IMR-90 (cell line): ENCODE measurements at regions not wholly inside any gene's neighbourhood (a gene's known extent, or its start where the extent isn't known, plus 50 kb on each side); places are given as distances from the start of the nearest gene placed in this dataset.

Source experiments
- ATAC-seq: fragments of 200-7000 bp; cut with Tn5 transposase; 2 replicates; pipeline ENCODE4 v1.9.1; 2020; ENCODE audit warnings: low read depth, mild to moderate bottlenecking, moderate library complexity
- BruUV-seq: library from RNA; stranded (reverse); fragments of 400-500 nt; replicated peaks from 2 replicates; lab custom pipeline; 2021; lab: Mats Ljungman, UMichigan
- CTCF ChIA-PET: fragments of 300-600 bp; formaldehyde crosslinking; extraction: SDS; loops from one replicate; lab custom pipeline; 2021; ENCODE audit warnings: antibody characterized with exemption; lab: Yijun Ruan, JAX
- POLR2A ChIA-PET: fragments of 300-600 bp; sonication (Branson Sonifier 250); formaldehyde crosslinking; loops from one replicate; lab custom pipeline; 2022; ENCODE audit warnings: antibody characterized with exemption; ENCODE audit not compliant: unreplicated experiment; lab: Charles Lee
- DNase-seq: peaks from one replicate; pipeline ENCODE4 v3.0.0; 2013
- H2AFZ ChIP-seq: replicated peaks from 2 replicates; pipeline ENCODE3; 2013; ENCODE audit warnings: low read length, mild to moderate bottlenecking; ENCODE audit not compliant: poor library complexity
- H2AK5ac ChIP-seq: 2 replicates; pipeline ENCODE4 v1.6.1; 2013; ENCODE audit warnings: low read depth, low read length, inconsistent platforms
- H2AK9ac ChIP-seq: replicated peaks from 2 replicates; pipeline ENCODE3; 2013; ENCODE audit warnings: mild to moderate bottlenecking, low read depth, low read length, moderate library complexity; ENCODE audit not compliant: poor library complexity
- H2BK120ac ChIP-seq: 2 replicates; pipeline ENCODE4 v1.6.1; 2013; ENCODE audit warnings: low read depth, low read length, inconsistent platforms
- H2BK15ac ChIP-seq: 3 replicates; pipeline ENCODE4 v1.6.1; 2013; ENCODE audit warnings: low read depth, low read length, inconsistent platforms
- H2BK20ac ChIP-seq: 2 replicates; pipeline ENCODE4 v1.6.1; 2013; ENCODE audit warnings: low read depth, mild to moderate bottlenecking, inconsistent platforms, low read length, moderate library complexity
- H2BK5ac ChIP-seq: 2 replicates; pipeline ENCODE4 v1.6.1; 2013; ENCODE audit warnings: mild to moderate bottlenecking, low read depth, low read length, inconsistent platforms; ENCODE audit not compliant: poor library complexity, severe bottlenecking
- H3K14ac ChIP-seq: replicated peaks from 2 replicates; pipeline ENCODE4 v1.6.1; 2013; ENCODE audit warnings: low read depth, low read length, inconsistent platforms
- H3K18ac ChIP-seq: 2 replicates; pipeline ENCODE4 v1.6.1; 2013; ENCODE audit warnings: low read depth, low read length, control low read depth
- H3K23ac ChIP-seq: 2 replicates; pipeline ENCODE4 v1.6.1; 2013; ENCODE audit warnings: low read depth, low read length, inconsistent platforms
- H3K27ac ChIP-seq: 2 replicates; pipeline ENCODE4 v1.5.1; 2013; ENCODE audit warnings: mild to moderate bottlenecking, control low read depth, low read length; ENCODE audit not compliant: insufficient read depth
- H3K27me3 ChIP-seq: 2 replicates; pipeline ENCODE4 v1.6.1; 2013; ENCODE audit warnings: low read length; ENCODE audit not compliant: control insufficient read depth, insufficient read depth
- H3K36me3 ChIP-seq: 2 replicates; pipeline ENCODE4 v1.6.1; 2013; ENCODE audit warnings: low read length, mixed read lengths; ENCODE audit not compliant: control insufficient read depth, insufficient read depth
- H3K4ac ChIP-seq: 2 replicates; pipeline ENCODE4 v1.6.1; 2013; ENCODE audit warnings: low read depth, low read length, inconsistent platforms
- H3K4me1 ChIP-seq: 2 replicates; pipeline ENCODE4 v1.6.1; 2013; ENCODE audit warnings: low read length, mixed read lengths; ENCODE audit not compliant: control insufficient read depth, insufficient read depth
- H3K4me2 ChIP-seq: 2 replicates; pipeline ENCODE4 v1.6.1; 2013; ENCODE audit warnings: low read depth, mild to moderate bottlenecking, control low read depth, low read length, moderate library complexity
- H3K4me3 ChIP-seq: 2 replicates; pipeline ENCODE4 v1.5.1; 2013; ENCODE audit warnings: low read depth, mild to moderate bottlenecking, control low read depth, low read length, moderate library complexity; ENCODE audit not compliant: insufficient read depth
- H3K56ac ChIP-seq: 2 replicates; pipeline ENCODE4 v1.6.1; 2013; ENCODE audit warnings: low read length, inconsistent platforms; ENCODE audit not compliant: insufficient read depth; ENCODE audit errors: extremely low read depth
- H3K79me1 ChIP-seq, 2 experiments: 2 replicates each; pipeline ENCODE4 v1.6.1; 2013; ENCODE audit warnings: low read length in 2 of 2, inconsistent platforms in 1 of 2, low read depth in 1 of 2
- H3K9ac ChIP-seq: 2 replicates; pipeline ENCODE4 v1.6.1; 2013; ENCODE audit warnings: low read depth, low read length, control low read depth
- H3K9me1 ChIP-seq: 2 replicates; pipeline ENCODE4 v1.6.1; 2013; ENCODE audit warnings: low read length, inconsistent platforms; ENCODE audit not compliant: insufficient read depth
- H3K9me3 ChIP-seq: 2 replicates; pipeline ENCODE4 v1.6.1; 2013; ENCODE audit warnings: low read length; ENCODE audit not compliant: control insufficient read depth, insufficient read depth
- H4K20me1 ChIP-seq: 2 replicates; pipeline ENCODE4 v1.6.1; 2013; ENCODE audit warnings: low read length, inconsistent platforms; ENCODE audit not compliant: insufficient read depth
- H4K5ac ChIP-seq: 2 replicates; pipeline ENCODE4 v1.6.1; 2013; ENCODE audit warnings: mild to moderate bottlenecking, low read depth, low read length, control low read depth
- H4K8ac ChIP-seq, 2 experiments: 2 replicates each; pipeline ENCODE4 v1.6.1; 2013; ENCODE audit warnings: low read depth in 2 of 2, low read length in 2 of 2, control low read depth in 1 of 2, inconsistent platforms in 1 of 2
- H4K91ac ChIP-seq: 2 replicates; pipeline ENCODE4 v1.6.1; 2013; ENCODE audit warnings: low read depth, low read length, inconsistent platforms; ENCODE audit not compliant: insufficient read depth
- RFX5 ChIP-seq: IDR thresholded peaks from 2 replicates; pipeline ENCODE4 v1.8.0; 2012; ENCODE audit warnings: low read depth, mild to moderate bottlenecking, low read length, moderate library complexity
- WGBS, 2 experiments: methylation state at CpG; one replicate each; pipeline versions ENCODE4 v1.1.5 to v1.1.7; 2013; ENCODE audit warnings: missing lambda C conversion rate in 2 of 2; ENCODE audit not compliant: insufficient read length in 1 of 2; ENCODE audit errors: extremely low coverage in 2 of 2; 5-methylcytosine and 5-hydroxymethylcytosine counted together
- dilution Hi-C: fragments of 300-500 bp; cut with HindIII; formaldehyde crosslinking; loops from one replicate; pipeline ENCODE4 v1.14.3; 2018; ENCODE audit warnings: low sequenced_read_pairs; ENCODE audit not compliant: unreplicated experiment
- in situ Hi-C: fragments of 300-500 bp; cut with MboI; formaldehyde crosslinking; loops from 3 replicates; pipeline ENCODE4 v1.14.3; 2019; ENCODE audit warnings: low sequenced_read_pairs, inconsistent platforms, mixed read lengths
- intact Hi-C: fragments of 100-400 bp; cut with micrococcal nuclease; formaldehyde crosslinking; loops from 2 replicates; pipeline ENCODE4 v1.10.0; 2022

- dilution Hi-C loops (no loop called here), intact Hi-C loops (no loop called here), in situ Hi-C loops (no loop called here)
- POLR2A ChIA-PET = no interaction called here
- no peak overlapping the region for H2BK20ac ChIP-seq
- H3K23ac ChIP-seq = no peak overlapping the region
- no peak for DNase-seq
- H3K9ac ChIP-seq = no peak overlapping the region
- CTCF ChIA-PET = no interaction called here
- H4K5ac ChIP-seq = no peak overlapping the region
- H3K79me1 ChIP-seq = no peaks in the 10 kb centered on the region
- H3K4me3 ChIP-seq = no peak overlapping the region
- no peaks in the 10 kb centered on the region for H3K27me3 ChIP-seq
- no peak for ATAC-seq
- no peak overlapping the region for H3K14ac ChIP-seq
- no peaks in the 10 kb centered on the region for H3K36me3 ChIP-seq
- H2AK9ac ChIP-seq = no peak overlapping the region
- H2BK5ac ChIP-seq = no peak overlapping the region
- H2BK15ac ChIP-seq = no peak overlapping the region
- BruUV-seq = no TSS peak
- no peak overlapping the region for H3K56ac ChIP-seq
- no peaks in the 10 kb centered on the region for H4K20me1 ChIP-seq
- H4K91ac ChIP-seq = no peak overlapping the region
- H2BK120ac ChIP-seq = no peak overlapping the region
- H3K9me3 ChIP-seq = no peaks in the 10 kb centered on the region; the same call in 1 of the 2 replicates
- H3K4ac ChIP-seq = no peak overlapping the region
- H3K27ac ChIP-seq = no peak overlapping the region
- no peaks in the 10 kb centered on the region for H3K4me1 ChIP-seq
- no peak overlapping the region for H4K8ac ChIP-seq
- no peaks in the 10 kb centered on the region for H3K9me1 ChIP-seq
- H2AK5ac ChIP-seq = no peak overlapping the region
- WGBS, 2 experiments = 44% methylated on average over 1 of the region's 3 CpGs; no CpG with 5 or more reads in 1 of the 2 experiments
- H2AFZ ChIP-seq = no peak overlapping the region
- no peak overlapping the region for H3K18ac ChIP-seq
- no peak overlapping the region for H3K4me2 ChIP-seq
- TF ChIP-seq RFX5 = no peak
These were observed 174.2 kb downstream of the TMEM161B start for GRCh38 chr5:88094403-88094802.
